Activated T-cell treated with anti-CD3 and anti-CD28 coated beads, Interleukin-2, amount 50 U/mL, for 4 hours (primary cell): ENCODE measurements at regions not wholly inside any gene's neighbourhood (a gene's known extent, or its start where the extent isn't known, plus 50 kb on each side); places are given as distances from the start of the nearest gene placed in this dataset.
A peak's percentile ranks its signal among the peaks of the same experiment; 100 is the strongest.
"Not testable (repeated sequence)": the region's sequence is repeated elsewhere in the genome, so short reads cannot be mapped to it uniquely, and the experiment has no call there.

Experiments
- ATAC-seq, 2 donors: fragments of 200-7000 bp; cut with Tn5 transposase; one replicate each; pipeline ENCODE4 v1.10.0; 2021
- DNase-seq: peaks from one replicate; pipeline ENCODE4 v3.0.0-alpha.2; 2020
- H3K27me3 Mint-ChIP-seq: one replicate; pipeline ENCODE4 v1.8.0; 2021; ENCODE audit warnings: low read depth, mixed read lengths
- H3K36me3 Mint-ChIP-seq: one replicate; pipeline ENCODE4 v1.8.0; 2022; ENCODE audit warnings: mixed read lengths; ENCODE audit not compliant: insufficient read depth
- H3K4me1 Mint-ChIP-seq: one replicate; pipeline ENCODE4 v1.8.0; 2021; ENCODE audit warnings: low read depth, mixed read lengths
- H3K4me3 Mint-ChIP-seq: one replicate; pipeline ENCODE4 v1.8.0; 2021; ENCODE audit warnings: mild to moderate bottlenecking, moderate library complexity, mixed read lengths
- H3K9me3 Mint-ChIP-seq: one replicate; pipeline ENCODE4 v1.8.0; 2021; ENCODE audit warnings: mixed read lengths

DNA sequence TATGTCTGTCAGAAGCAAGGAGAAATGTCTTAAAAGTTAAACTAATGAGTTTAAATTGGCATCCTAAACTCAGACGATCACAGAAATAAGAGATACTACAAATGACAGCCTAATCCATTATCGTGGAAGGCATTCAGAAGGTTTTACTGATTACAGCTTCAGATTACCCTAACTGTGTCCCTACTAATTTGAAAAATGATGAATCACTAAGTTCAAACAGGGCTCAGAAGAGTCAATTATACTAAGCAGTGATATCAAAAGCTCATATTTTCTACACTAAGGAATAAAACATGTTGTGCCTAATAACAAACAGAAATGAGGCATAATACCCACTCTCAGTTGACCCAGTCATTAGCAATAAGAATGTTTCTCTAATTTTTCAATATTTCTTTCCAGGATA, 152.0 kb upstream of the NRBF2 start:
- peaks cover 26% of the 10 kb centered on the region for H3K4me1 Mint-ChIP-seq

DNA sequence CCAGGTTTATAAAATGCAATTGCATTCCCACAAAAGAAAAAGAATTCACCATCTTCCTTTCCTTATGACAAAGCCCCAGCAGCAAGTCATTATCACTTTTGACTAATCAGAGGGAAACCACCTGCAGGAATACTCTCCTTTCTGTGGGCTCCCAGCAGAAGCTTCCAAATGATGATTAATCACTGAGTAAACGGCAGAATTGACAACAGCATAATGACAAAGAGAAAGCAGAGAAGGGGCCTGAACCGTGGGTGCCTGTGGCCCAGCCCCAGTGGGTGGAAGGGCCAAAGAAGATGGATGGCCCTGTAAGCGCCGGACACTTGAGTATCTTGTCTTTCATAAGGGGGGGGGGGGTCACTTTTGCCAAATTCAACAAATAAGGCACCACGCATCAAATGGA, 152.4 kb upstream of the NRBF2 start:
- peaks cover 13% of the 10 kb centered on the region for H3K27me3 Mint-ChIP-seq
- peak overlapping the region; percentile 40 for H3K4me3 Mint-ChIP-seq
- peaks cover 26% of the 10 kb centered on the region for H3K4me1 Mint-ChIP-seq
- H3K9me3 Mint-ChIP-seq: peaks cover 3% of the 10 kb centered on the region
- peak; percentile 96 to 97 for ATAC-seq
- no peaks in the 10 kb centered on the region for H3K36me3 Mint-ChIP-seq
- no peak for DNase-seq

More for the DNA sequence above, 152.0 kb upstream of the NRBF2 start:
- peaks cover 14% of the 10 kb centered on the region for H3K27me3 Mint-ChIP-seq
- no peak for DNase-seq
- H3K36me3 Mint-ChIP-seq: no peaks in the 10 kb centered on the region
- H3K4me3 Mint-ChIP-seq: peak overlapping the region; percentile 40
- peaks cover 3% of the 10 kb centered on the region for H3K9me3 Mint-ChIP-seq
- peak; percentile 57 to 62 for ATAC-seq

DNA sequence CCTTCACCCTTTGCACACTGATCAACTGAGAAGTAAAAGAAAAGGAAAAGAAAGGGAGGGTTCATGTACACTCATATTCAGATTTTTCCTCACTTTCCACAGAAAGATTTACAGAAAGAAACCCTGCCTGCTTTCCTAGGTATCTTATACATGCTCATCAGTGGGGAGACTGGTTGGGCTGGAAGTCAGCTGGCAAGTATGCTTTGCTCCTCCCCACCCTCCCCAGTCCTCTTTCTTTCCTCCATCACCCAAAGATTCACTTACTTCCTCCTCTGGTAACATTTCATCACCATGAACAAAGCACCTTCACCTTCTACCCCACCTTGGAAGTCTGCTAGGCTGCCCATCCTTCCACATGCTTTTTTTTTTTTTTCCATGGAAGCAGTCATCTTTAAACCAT, 153.2 kb upstream of the NRBF2 start:
- H3K4me3 Mint-ChIP-seq: no peak overlapping the region
- H3K36me3 Mint-ChIP-seq: no peaks in the 10 kb centered on the region

DNA sequence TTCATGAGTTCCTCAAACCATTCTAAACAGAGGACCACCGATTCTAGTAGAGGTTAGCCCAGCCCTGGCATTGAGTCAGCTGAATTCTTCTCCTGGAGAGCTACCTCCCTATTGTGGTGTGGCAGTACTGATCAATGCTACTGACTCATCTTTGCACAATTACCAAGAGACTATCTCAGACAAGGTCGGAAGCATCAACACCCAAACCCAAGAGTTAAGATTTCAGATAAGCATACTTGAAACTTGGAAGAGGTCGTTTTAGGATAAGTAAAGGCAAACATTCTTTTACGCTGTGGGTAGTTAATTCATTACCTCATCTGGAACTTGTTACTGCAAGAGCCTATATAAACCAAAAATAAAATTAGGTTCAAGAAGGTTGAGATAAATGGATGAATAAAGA, 154.6 kb upstream of the NRBF2 start:
- DNase-seq (no peak), ATAC-seq (no peak)

More for the DNA sequence above, 153.2 kb upstream of the NRBF2 start:
- H3K4me1 Mint-ChIP-seq: peaks cover 26% of the 10 kb centered on the region
- DNase-seq: no peak
- H3K27me3 Mint-ChIP-seq: peaks cover 12% of the 10 kb centered on the region
- peaks cover 9% of the 10 kb centered on the region for H3K9me3 Mint-ChIP-seq
- ATAC-seq: no peak

DNA sequence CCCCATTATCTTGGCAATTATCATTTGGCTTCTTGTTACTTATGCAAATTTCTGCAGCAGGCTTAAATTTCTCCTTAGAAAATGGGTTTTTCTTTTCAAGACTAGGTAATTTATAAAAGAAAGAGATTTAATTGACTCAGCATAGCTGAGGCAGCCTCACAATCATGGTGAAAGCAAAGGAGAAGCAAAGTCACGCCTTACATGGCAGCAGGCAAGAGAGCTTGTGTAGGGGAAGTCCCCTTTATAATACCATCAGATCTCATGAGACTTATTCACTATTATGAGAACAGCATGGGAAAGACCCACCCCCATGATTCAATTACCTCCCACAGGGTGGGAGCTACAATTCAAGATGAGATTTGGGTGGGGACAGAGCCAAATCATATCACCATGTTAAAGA, 158.3 kb upstream of the NRBF2 start:
- H3K4me1 Mint-ChIP-seq, H3K36me3 Mint-ChIP-seq: not testable (repeated sequence)

More for the DNA sequence above, 154.6 kb upstream of the NRBF2 start:
- Mint-ChIP-seq H3K36me3 (no peaks in the 10 kb centered on the region), H3K4me1 (peaks cover 26% of the 10 kb centered on the region), H3K27me3 (peaks cover 3% of the 10 kb centered on the region), H3K9me3 (peaks cover 11% of the 10 kb centered on the region), H3K4me3 (no peak overlapping the region)

DNA sequence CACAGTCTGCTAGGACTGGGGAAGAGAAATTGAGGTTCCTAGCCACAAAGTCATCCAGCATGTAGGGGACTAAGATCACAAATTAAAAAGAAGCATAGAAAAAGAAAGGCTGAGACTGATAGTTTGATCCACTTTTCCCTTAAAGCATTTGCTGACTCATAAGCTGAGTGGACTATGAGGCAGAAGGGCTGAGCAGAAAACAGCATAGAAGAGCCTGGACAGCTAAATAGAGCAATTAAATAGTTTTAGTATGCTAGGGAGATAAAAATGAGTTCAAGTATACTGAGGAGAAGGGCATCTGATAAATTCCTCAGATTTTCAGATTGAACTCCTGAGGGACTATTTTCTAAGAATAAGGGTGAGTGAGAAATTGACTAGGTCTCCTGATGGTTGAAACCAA, 155.9 kb upstream of the EGR2 start:
- peaks cover 10% of the 10 kb centered on the region for H3K27me3 Mint-ChIP-seq
- H3K9me3 Mint-ChIP-seq: peaks cover 11% of the 10 kb centered on the region
- H3K36me3 Mint-ChIP-seq: no peaks in the 10 kb centered on the region
- DNase-seq (no peak), ATAC-seq (no peak)
- no peak overlapping the region for H3K4me3 Mint-ChIP-seq
- H3K4me1 Mint-ChIP-seq: no peaks in the 10 kb centered on the region

More for the DNA sequence above, 158.3 kb upstream of the NRBF2 start:
- peaks cover 14% of the 10 kb centered on the region for H3K9me3 Mint-ChIP-seq
- H3K4me3 Mint-ChIP-seq, H3K27me3 Mint-ChIP-seq, DNase-seq: not testable (repeated sequence)
- ATAC-seq: peak; percentile 73 to 80

DNA sequence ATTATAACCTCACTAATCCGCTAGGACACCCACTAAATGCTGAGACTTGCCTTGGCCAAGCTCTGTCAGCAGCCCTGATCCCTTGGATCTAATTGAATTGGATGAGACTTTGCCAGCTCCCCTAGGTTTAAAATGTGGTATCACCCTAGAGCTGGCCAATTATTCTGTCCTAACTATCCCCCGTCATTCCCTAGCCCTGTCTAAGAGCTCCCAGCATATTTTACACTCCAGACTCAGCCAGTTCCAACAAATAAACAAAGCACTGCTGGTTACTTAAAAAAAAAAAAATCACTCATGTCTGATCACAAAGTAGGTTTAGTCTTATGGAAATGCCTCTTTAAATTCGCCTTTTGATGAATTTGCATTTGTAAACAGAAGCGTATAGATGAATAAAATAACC, 147.9 kb upstream of the EGR2 start:
- DNase-seq (no peak), ATAC-seq (no peak)
- H3K36me3 Mint-ChIP-seq: no peaks in the 10 kb centered on the region
- H3K27me3 Mint-ChIP-seq: peaks cover 12% of the 10 kb centered on the region
- H3K4me1 Mint-ChIP-seq: no peaks in the 10 kb centered on the region
- peaks cover 4% of the 10 kb centered on the region for H3K9me3 Mint-ChIP-seq
- no peak overlapping the region for H3K4me3 Mint-ChIP-seq

DNA sequence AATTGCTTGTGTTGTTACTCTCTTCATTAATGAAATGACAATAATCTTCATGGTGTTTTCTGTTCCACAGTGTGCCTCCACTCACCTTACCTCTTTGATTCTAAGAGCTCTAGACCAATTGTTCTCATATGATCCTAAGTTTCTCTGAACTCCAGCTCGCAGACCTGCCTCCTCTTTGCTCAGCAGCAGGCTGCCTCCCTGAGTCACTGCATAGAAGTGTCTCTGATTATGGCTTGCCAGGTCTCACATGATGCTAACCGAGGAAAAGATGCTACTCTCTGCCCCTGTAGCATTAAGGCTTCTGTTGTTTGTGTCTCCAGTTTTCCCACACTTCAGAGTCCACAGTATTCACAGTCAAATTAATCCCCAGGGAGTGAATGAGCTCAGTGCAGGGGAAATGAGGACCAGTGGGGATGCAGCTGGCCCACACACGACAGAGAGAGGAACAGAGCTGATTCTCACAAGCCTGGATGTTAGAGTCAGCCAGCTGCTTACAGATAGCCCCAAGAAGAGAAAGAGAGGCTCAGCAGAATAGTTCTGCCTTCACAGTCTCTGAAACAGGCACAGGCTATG, 145.9 kb upstream of the EGR2 start:
- no peaks in the 10 kb centered on the region for H3K36me3 Mint-ChIP-seq
- DNase-seq: no peak
- no peak overlapping the region for H3K4me3 Mint-ChIP-seq
- peaks cover 20% of the 10 kb centered on the region for H3K27me3 Mint-ChIP-seq
- no peaks in the 10 kb centered on the region for H3K4me1 Mint-ChIP-seq
- no peak for ATAC-seq
- H3K9me3 Mint-ChIP-seq: peaks cover 4% of the 10 kb centered on the region

DNA sequence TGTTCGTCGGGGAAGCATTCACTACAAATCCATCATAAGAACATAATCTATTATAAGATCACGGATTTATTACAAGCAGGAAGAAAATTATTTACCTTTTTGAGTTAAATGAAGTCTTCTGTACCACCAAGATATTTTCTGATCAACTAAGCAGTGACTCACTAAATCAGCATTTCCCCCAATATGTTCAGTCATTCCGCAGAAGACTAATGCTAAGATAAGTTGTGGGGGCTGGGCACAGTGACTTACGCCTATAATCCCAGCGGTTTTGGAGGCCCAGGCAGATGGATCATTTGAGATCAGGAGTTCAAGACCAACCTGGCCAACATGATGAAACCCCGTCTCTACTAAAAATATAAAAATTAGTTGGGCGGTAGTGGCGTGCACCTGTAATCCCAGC, 144.2 kb upstream of the EGR2 start:
- ATAC-seq: no peak
- Mint-ChIP-seq H3K4me1 (no peaks in the 10 kb centered on the region), H3K27me3 (peaks cover 21% of the 10 kb centered on the region), H3K36me3 (no peaks in the 10 kb centered on the region), H3K4me3 (no peak overlapping the region), H3K9me3 (peaks cover 4% of the 10 kb centered on the region)
- DNase-seq: no peak

DNA sequence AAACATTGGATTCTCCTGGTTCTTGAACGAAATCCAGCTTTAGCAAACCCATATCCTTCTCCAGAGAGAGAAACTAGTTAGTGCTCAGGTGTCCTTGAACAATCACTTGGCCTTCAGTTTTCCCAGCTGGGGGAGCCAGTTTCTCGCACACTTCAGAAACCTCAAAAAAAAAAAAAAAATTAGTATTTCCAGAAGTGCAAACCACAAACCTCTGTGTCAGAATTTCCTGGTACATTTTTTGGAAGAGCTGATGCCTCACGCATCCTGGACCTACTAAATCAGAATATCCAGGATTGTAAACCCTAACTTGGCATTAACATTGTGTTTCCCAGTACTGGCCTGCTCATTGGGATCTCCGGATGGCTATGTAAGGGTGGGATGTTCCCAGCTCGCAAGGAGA, 143.4 kb upstream of the EGR2 start:
- no peak overlapping the region for H3K4me3 Mint-ChIP-seq
- H3K36me3 Mint-ChIP-seq: no peaks in the 10 kb centered on the region
- DNase-seq: no peak
- ATAC-seq: no peak
- no peaks in the 10 kb centered on the region for H3K4me1 Mint-ChIP-seq
- peaks cover 21% of the 10 kb centered on the region for H3K27me3 Mint-ChIP-seq
- H3K9me3 Mint-ChIP-seq: peaks cover 4% of the 10 kb centered on the region

DNA sequence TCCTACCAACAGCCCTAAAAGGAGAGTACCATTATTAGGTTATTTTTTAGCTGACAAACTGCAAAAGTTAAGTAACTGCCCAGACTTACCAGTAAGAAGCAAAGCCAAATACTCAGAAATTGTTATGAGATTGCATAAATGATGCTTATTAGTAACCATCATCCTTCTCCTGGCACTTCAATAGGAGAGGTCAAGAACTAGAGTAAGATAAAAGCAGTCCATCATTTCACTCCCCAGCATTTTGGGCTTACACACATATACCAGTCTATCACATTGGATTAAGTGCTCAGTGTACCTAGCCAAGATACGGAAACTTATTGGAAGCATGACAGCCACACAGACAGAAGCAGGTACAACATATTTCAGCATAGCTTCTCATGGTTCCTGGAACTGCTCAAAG, 142.8 kb upstream of the EGR2 start:
- Mint-ChIP-seq H3K27me3 (peaks cover 21% of the 10 kb centered on the region), H3K36me3 (no peaks in the 10 kb centered on the region)
- no peak for ATAC-seq

DNA sequence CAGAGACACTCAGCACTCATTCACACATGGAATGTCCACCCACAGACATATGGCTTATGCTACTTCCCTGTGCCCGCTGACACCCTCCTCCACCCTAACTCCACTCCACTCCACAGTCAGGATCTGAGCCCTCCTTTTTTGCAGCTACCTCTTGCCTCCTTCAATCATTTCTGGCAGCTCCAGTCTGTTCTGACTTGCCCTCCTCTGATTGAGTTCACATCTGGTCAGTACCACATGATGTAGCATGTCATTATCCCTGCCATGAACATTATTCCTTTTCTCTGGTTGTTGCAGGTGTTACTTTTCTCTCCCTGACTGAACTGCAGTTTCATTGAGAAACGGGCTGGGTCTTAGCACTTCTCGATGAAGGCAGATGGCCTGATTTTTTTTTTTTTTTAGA, 130.1 kb upstream of the EGR2 start:
- ATAC-seq (no peak), DNase-seq (no peak)
- Mint-ChIP-seq H3K36me3 (no peaks in the 10 kb centered on the region), H3K27me3 (peaks cover 13% of the 10 kb centered on the region), H3K4me3 (no peak overlapping the region), H3K9me3 (no peaks in the 10 kb centered on the region), H3K4me1 (no peaks in the 10 kb centered on the region)

More for the DNA sequence above, 142.8 kb upstream of the EGR2 start:
- no peak for DNase-seq
- Mint-ChIP-seq H3K9me3 (peaks cover under 1% of the 10 kb centered on the region), H3K4me3 (no peak overlapping the region), H3K4me1 (no peaks in the 10 kb centered on the region)

DNA sequence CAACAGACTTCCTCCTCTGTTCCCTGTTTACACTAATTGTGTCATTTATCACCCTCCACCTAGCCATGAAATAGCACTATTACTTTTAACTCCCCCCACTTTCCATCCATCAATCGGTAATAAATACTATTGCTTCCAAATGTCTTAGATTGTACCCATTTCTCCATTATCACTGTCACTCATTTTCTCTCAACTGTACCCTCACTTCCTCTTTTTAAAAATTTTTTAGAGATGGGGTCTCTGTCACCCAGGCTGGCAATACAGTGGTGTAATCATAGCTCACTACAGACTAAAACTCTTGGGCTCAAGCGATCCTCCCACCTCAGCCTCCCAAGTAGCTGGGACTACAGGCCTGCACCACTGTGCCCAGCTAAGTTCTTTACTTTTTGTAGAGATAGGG, 123.5 kb upstream of the EGR2 start:
- H3K4me3 Mint-ChIP-seq: no peak overlapping the region
- H3K9me3 Mint-ChIP-seq: no peaks in the 10 kb centered on the region
- H3K27me3 Mint-ChIP-seq: peaks cover 15% of the 10 kb centered on the region
- ATAC-seq: no peak
- no peaks in the 10 kb centered on the region for H3K4me1 Mint-ChIP-seq
- no peak for DNase-seq
- no peaks in the 10 kb centered on the region for H3K36me3 Mint-ChIP-seq

DNA sequence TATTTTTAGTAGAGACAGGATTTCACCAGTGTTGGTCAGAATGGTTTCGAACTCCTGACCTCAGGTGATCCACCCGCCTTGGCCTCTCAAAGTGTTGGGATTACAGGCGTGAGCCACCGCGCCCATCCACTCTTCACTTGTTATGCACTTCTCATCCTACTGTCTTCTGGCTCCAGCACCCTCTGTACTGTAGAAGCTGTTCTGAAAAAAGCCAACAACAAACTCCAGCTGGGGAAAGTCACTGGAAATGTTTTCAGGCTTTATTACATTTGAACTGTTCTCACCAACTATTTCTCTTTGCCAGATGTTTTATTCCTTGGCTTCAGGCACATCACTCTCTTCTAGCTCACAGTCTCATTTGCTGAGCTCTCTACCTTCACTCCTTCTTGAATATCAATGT, 122.5 kb upstream of the EGR2 start:
- ATAC-seq (no peak), DNase-seq (no peak)
- Mint-ChIP-seq H3K9me3 (no peaks in the 10 kb centered on the region), H3K4me1 (no peaks in the 10 kb centered on the region), H3K36me3 (no peaks in the 10 kb centered on the region), H3K4me3 (no peak overlapping the region), H3K27me3 (peaks cover 13% of the 10 kb centered on the region)

DNA sequence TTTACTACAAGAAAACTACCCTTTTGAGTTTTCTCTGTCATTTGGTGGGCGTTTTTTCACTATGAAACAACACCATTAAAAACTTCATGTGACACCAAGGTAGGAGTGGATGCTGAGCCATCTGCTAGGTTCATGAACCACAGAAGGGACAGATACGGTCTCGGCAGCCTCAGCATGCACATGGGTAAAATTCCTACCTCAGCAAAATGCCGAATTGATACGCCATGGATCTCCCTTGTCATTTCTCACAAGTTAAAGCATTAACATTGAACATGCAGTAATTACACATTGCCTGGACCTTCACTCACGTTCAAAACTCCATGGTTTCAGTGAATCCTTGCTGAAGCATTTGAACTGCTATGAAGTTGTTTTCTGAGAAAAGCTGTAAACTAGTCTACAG, 121.5 kb upstream of the EGR2 start:
- Mint-ChIP-seq H3K9me3 (no peaks in the 10 kb centered on the region), H3K27me3 (peaks cover 16% of the 10 kb centered on the region), H3K4me1 (no peaks in the 10 kb centered on the region), H3K36me3 (no peaks in the 10 kb centered on the region), H3K4me3 (no peak overlapping the region)
- no peak for DNase-seq
- no peak for ATAC-seq

DNA sequence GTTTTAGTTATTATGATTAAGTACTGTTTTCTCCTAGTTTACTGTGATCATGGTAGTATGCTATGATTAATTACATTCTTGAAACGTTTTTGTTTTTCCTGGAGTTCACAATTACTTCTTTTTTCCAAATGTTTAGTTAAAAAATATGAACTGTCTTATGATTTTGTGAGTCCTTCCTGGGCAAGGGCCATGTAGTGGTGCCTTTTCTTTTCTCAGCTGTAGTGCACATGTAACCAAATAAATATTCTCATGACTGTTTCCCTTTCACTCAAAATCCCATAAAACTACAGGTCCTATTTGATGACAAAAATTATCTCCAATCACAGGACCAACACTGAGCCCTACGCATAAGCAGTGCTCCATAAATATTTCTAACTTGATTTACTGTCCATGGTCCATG, 118.9 kb upstream of the EGR2 start:
- H3K4me1 Mint-ChIP-seq: no peaks in the 10 kb centered on the region
- H3K36me3 Mint-ChIP-seq: no peaks in the 10 kb centered on the region
- H3K4me3 Mint-ChIP-seq: no peak overlapping the region
- H3K27me3 Mint-ChIP-seq: peaks cover 13% of the 10 kb centered on the region
- H3K9me3 Mint-ChIP-seq: no peaks in the 10 kb centered on the region
- DNase-seq: no peak
- ATAC-seq: no peak
